GM21825 (cell line): ENCODE measurements at regions not wholly inside any gene's neighbourhood (a gene's known extent, or its start where the extent isn't known, plus 50 kb on each side); places are given as distances from the start of the nearest gene placed in this dataset.
A peak's percentile ranks its signal among the peaks of the same experiment; 100 is the strongest.

Source experiments
- ATAC-seq: cut with Tn5 transposase; IDR thresholded peaks from one replicate; pipeline ENCODE4 v1.9.1; 2021; ENCODE audit warnings: mild to moderate bottlenecking, moderate library complexity; ENCODE audit not compliant: unreplicated experiment

GRCh38 chr16:89027281-89027680 is 50.3 kb upstream of the CBFA2T3 start:
- no peak for ATAC-seq

DNA sequence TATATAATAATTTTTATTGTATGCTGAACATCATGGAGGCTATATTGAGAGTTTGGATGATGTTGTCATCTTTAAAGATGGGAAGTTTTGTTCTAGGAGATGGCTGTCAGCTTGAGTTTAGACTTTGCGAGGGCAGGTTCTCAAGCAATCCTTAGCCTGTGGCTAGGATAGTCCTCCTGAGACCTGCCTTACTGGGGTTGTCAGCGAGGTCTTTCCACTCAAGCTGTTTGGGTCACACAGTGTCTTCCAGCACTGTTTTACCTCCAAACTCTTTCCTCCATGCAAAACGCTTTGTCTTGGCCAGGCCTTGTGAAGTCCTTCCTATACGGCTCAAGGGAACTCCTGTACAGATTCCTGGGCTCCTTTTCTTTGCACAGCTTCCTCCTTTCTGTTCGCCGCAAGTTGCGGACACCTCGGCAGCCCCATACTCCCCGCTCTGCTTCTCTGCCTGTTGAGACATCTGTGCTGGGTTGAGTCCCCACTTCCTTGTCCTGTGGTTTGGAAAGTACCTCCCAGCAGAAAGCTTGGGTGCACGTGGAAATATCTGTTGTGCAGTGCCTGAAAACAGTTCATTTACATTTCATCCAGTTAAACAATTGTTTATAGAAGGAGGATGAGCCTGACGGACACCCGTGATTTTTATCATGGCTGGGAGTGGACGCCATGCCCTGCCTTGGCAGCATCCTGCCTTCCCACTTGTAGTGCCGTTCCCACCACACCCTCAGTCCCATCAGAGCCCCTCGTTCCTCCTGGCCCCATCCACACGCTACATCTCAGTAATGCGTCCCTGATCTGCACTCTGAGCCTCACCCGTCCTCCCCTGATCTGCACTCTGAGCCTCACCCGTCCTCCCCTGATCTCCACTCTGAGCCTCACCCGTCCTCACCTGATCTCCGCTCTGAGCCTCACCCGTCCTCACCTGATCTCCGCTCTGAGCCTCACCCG is 55.0 kb upstream of the CBFA2T3 start:
- peak; percentile 55 for ATAC-seq

DNA sequence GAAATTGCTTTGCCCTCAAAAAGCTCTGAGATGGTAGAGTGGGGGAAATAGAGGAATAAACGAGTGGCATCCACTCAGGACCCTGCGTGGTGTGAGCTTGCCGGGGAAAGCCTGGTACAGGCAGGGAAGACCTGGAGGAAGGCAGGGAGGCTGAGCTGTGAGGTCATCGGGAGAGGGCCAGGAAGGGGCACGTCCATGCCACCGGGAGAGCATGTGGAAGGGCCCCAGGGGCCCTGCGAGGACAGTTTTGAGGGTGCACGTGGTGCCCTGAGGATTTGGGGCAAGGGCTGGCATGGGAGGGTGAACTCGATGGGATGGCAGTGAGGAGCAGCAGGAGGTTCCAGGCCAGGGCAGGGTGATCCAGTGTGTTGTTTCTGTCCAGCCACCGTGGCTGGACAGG is 56.3 kb upstream of the CBFA2T3 start:
- ATAC-seq, result no peak

DNA sequence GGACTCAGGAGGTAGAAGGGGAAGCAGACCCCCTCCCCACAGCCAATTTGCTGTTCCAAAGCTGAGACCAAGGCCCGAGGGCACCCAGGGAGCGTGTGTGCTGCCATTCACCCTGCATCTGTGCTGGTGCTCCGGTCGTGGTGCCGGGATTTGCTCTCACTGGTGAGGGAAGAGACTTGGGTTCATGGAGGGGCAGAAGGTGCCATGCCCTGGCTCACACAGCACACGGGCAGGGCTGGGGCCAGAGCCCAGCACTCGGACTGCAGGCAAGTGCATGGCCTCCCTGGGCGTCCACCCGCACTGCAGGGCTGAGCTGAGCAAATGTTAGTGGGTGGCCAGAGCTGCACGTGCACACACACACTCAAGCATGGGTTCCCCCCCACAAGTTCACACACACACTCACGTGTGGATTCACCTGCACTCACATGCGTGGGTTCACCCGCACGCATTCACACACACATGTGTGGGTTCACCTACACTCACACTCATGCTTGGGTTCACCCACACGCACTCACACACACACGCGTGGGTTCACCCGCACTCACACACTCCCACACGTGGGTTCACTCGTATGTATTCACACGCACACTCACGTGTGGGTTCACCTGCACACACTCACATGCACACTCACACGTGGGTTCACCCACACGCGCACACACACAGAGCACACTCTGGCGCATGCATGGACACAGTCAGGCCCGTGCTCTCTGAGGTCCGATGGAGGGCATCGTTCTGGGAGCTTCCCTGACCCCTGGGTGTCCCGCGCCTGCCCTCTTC is 57.0 kb upstream of the CBFA2T3 start:
- no peak for ATAC-seq

DNA sequence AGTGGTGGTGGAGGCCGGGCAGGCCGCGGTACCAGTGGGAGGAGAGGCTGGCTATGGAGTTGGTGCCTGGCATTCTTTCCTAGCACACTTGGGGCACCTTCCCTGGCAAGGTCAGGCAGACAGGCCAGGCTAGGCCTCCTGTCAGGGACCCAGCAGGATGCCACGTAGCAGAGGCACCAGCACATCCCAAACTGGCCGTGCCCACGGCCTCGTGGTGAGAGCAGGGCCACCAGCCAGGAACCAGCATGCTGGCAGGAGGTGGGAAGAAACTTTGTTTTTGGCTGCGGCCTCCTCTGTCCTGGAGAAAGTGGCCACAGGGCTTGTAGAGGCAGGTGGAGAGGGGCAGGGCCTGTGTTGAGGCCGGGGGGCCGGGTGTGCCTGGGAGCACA is 57.6 kb upstream of the CBFA2T3 start:
- no peak for ATAC-seq

DNA sequence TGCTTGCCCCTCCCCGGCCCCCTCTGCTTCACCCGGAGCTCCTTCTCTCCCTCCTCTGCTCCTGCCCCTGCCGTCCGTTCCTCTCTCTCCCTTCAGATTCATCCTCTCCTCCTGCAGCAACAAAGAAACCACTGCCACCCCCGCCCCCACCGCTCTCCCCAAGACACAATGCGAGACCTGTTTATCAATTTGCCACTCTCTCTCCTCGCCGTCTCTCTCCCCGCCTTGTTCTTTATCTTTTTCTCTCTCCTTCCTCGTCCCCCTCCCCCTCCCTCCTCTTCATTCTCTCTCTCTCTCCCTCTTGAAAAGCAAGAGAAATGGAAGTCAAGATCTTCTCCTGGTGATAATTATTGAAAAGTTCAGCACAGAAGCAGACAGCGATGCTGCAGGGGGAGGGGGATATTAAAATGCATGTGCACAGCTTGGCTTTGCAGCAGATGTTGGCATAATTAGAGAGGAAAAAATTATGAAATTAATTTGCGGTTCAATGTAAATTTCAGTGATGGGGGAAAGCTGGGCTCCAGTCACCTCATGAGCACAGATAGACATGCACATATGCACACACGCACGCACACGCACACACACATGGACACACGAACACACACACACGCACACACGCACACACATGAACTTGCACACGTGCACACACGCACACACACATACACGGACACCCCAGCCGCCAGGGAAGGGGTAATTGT is 58.1 kb upstream of the CBFA2T3 start:
- no peak for ATAC-seq

DNA sequence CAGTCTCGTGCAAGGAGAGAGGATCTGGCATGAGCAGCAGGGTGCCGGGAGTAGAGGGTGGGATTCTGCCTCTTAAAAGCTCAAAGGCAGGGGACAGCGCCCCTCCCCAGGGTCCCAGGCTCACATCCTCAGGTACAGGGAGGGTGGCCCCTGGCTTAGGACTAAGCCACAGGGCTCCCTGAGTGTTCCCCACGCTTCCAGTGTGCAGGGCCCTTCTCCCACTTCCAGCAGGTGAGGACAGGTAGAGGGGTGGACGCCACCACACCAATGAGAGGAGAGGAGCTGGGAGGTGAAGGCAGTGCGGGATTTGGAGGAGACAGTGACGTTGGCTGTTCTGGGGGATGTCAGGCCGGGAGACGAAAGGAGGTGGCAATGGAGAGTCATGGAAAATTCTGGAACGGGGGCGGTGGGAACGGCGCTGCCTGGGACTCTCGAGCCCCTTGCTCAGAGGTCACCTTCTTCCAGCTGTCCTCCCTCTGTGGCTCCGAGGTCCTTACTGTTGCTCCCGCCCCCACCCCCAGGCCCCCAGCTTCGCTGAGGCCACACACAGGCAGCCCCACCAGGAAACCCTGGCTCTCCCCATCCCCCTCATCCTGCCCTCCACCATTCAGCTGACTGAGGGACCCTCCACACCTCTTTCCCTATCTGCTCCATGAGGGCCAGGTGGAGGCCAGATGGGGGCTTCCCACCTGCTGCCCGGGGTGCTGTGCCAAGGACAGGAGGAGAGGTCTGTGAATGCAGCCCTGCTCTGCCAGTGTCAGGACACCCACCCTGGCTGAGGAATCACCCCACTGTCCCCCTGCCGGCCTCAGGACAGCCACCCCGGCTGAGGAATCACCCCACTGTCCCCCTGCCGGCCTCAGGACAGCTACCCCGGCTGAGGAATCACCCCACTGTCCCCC is 57.7 kb upstream of the ACSF3 start:
- ATAC-seq, result no peak

DNA sequence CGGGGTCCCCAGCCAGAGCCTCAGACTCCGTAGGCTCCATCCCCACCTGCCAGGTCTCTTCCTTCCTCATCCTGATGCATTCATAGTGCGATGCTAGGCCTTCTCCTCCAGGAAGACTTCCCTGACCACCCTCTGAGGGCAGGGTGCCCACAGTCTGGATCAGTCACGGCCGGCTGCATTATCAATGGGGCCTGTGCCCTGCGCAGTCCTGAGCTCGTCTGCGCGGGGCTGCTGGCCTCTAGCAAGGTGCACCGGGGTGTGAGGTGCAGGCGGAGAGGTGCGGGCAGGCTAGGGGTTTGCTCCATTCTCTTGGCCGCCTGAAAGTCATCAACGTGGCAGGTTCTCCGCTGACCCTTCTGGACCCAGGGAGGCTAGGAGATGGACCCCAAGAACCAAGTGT is 56.9 kb upstream of the ACSF3 start:
- ATAC-seq, result no peak

GRCh38 chr16:89037261-89038152 is 56.1 kb upstream of the ACSF3 start:
- ATAC-seq, result no peak

- no peak for ATAC-seq
Observed at GRCh38 chr16:89038221-89038721, 55.4 kb upstream of the ACSF3 start.

- no peak for ATAC-seq
Observed at GRCh38 chr16:89038811-89039735, 54.6 kb upstream of the ACSF3 start.

GRCh38 chr16:89039756-89040155 is 53.9 kb upstream of the ACSF3 start:
- ATAC-seq, result no peak

DNA sequence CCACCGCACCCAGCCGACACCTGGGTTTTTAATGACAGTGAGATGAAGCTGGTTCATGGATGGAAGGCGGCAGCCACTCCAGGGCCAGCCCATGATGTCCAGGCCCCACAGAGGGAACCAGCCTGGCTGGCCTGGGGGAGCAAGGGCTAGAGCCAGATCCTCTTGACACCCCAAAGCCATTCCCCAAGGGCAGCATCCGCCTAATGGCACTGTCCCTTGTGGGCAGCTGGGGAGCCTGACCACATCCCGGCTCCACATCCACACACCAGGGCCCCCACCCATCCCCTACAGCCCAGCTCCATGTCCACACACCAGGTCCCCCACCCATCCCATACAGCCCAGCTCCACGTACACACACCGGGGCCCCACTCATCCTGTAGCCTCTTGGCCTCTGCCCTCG is 53.3 kb upstream of the ACSF3 start:
- ATAC-seq, result no peak

DNA sequence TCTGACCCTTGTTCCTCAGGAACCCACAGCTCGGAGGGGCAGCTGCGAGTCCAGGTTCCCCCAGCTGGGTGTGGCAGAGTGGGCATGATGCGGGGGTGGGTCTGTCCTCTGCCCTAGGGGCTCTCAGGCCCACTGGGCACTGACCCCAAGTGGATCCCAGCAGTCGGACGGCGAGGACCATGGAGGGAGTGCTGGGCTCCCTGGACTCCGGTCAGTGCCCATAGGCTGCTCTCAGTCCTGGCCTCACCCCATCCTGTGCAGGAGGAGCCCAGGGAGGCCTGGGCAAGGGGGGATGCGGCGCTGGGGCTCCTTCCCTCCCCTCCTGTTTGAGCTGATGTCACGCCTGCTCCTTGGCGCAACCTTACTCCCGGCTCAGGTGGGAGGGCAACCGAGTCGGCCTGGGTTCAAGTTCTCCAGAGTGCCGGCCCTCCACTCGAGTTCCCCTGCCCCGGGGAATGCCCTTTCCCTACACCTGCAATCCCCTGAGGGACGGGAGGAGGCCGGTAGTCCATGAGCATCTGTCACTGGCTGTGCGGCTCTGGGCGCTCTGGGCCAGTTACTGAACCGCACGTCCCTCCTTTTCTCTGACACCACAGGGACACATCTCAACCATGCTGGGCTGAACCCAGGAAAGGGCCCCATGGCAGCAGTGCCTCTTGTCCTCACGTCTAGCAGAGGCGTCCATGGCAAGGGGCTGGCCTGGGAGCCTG is 52.6 kb upstream of the ACSF3 start:
- ATAC-seq, result no peak

DNA sequence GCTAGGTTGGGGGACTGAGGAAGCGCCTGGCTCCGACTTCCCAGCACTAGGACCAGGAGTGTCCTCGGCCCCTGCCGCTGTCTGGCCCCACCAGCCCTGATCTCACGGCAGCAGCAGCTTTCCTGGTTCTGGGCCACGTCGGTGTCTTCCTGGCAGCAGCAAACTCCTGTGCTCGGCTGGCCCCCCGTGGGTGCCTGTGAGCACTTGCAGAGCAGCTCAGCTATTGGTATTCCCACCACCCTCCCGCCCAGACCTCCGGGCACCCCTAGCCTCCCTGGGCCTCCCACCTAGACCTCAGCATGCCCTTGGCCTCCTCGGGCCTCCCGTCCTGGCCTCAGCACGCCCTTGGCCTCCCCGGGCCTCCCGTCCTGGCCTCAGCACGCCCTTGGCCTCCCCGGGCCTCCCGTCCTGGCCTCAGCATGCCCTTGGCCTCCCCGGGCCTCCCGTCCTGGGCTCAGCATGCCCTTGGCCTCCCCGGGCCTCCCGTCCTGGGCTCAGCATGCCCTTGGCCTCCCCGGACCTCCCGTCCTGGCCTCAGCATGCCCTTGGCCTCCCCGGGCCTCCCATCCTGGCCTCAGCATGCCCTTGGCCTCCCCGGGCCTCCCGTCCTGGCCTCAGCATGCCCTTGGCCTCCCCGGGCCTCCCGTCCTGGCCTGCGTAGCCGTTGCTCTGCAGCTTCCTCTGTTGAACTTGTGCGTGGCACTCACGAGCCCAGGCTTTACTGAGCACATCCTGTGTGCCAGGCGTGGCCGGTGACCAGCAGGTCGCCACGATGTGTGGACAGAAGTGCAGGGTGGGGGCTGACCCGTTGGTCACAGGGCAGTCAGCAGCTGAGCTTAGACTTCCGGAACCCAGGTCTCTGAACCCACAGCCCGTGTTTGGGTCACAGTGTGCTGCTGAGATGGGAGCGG is 51.8 kb upstream of the ACSF3 start:
- no peak for ATAC-seq

DNA sequence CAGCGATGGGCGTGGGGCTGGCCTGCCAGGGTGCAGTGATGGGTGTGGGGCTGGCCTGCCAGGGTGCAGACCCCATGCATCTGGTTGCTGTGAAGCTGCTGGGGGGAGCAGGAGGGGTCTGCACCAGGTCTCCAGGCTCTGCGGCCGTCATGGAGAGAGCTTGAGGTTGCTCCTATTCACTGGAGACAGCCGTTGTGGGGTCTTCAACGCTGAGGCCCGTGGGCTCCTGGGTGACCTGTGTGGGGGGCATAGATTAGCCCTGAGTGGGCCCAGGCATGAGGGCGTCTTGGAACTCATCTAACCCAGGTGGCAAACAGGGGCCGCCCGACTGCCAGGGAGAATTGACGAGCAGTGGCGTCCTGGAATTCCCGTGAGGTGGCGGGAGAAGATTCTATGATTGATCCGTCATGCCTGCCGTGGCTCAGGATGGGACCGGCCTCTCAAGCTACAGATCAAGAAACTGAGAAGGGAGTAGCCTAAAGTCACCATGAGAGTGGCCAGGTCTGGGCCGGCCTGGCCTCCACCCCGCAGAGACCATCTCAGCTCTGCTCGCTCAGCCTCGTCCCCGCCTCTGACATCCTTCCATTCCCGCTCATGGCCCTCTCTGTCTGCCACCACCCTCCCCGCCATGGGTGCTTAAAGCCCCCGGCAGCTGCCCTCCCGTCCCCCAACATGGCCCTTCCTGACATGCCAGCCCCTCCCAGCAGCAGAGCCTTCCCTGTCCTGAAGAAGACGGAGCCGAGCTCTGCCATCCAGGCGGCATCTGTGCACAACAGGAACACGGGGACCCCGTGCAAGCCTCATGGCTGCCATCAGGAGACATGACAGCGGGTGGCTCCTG is 50.7 kb upstream of the ACSF3 start:
- ATAC-seq, result no peak
